H1 (cell line): ENCODE measurements at regions not wholly inside any gene's neighbourhood (a gene's known extent, or its start where the extent isn't known, plus 50 kb on each side); places are given as distances from the start of the nearest gene placed in this dataset.

Source experiments
- CTCF ChIA-PET: fragments of 300-600 bp; sonication (Branson Sonifier 250); formaldehyde crosslinking; loops from one replicate; lab custom pipeline; 2021; ENCODE audit not compliant: partially characterized antibody; lab: Charles Lee
- POLR2A ChIA-PET: fragments of 300-600 bp; sonication (Branson Sonifier 250); formaldehyde crosslinking; loops from one replicate; lab custom pipeline; 2021; ENCODE audit warnings: inconsistent platforms; ENCODE audit not compliant: partially characterized antibody; lab: Charles Lee
- DNase-seq, 2 experiments: peaks; one replicate each; pipeline versions ENCODE4 v3.0.0 to v3.0.0-alpha.2; 2010 to 2022; ENCODE audit warnings: low spot score in 2 of 2, low read depth in 1 of 2, mixed read lengths in 1 of 2
- FAIRE-seq: peaks from 2 replicates; lab custom pipeline; 2011; peaks lifted over from hg19 to GRCh38; lab: Jason Lieb, UNC
- H2AFZ ChIP-seq: 2 replicates; pipeline ENCODE4 v1.8.1; 2012; ENCODE audit warnings: low read length, inconsistent platforms
- H2AK5ac ChIP-seq: 2 replicates; pipeline ENCODE4 v1.6.1; 2013; ENCODE audit warnings: low read depth, low read length
- H2BK120ac ChIP-seq: replicated peaks from 2 replicates; pipeline ENCODE3; 2013; ENCODE audit warnings: low read depth, low read length, inconsistent platforms
- H2BK12ac ChIP-seq: 2 replicates; pipeline ENCODE4 v1.6.1; 2013; ENCODE audit warnings: low read depth, low read length
- H2BK15ac ChIP-seq: 2 replicates; pipeline ENCODE4 v1.6.1; 2013; ENCODE audit warnings: low read length
- H2BK20ac ChIP-seq: 2 replicates; pipeline ENCODE4 v1.6.1; 2013; ENCODE audit warnings: low read length
- H2BK5ac ChIP-seq: 2 replicates; pipeline ENCODE4 v1.6.1; 2013; ENCODE audit warnings: low read depth, low read length
- H3K14ac ChIP-seq: 2 replicates; pipeline ENCODE4 v1.6.1; 2013; ENCODE audit warnings: inconsistent platforms; ENCODE audit not compliant: insufficient read length
- H3K18ac ChIP-seq: 2 replicates; pipeline ENCODE4 v1.6.1; 2013; ENCODE audit warnings: low read length; ENCODE audit errors: extremely low read depth
- H3K23ac ChIP-seq: 2 replicates; pipeline ENCODE4 v1.6.1; 2013; ENCODE audit warnings: inconsistent platforms; ENCODE audit not compliant: insufficient read length
- H3K23me2 ChIP-seq: 2 replicates; pipeline ENCODE4 v1.6.1; 2013; ENCODE audit warnings: low read depth, low read length
- H3K27ac ChIP-seq: 2 replicates; pipeline ENCODE4 v1.6.1; 2011; ENCODE audit warnings: low read depth, low read length, inconsistent platforms
- H3K27me3 ChIP-seq, 4 experiments: replicated peaks in 1 of 4; 1 replicate in 1 of 4; 2 replicates in 3 of 4; pipeline versions ENCODE4 v1.6.1 to v1.8.1; 2011 to 2013; ENCODE audit warnings: low read length in 3 of 4, mild to moderate bottlenecking in 3 of 4, inconsistent platforms in 2 of 4, mixed read lengths in 2 of 4, moderate library complexity in 1 of 4; ENCODE audit not compliant: control insufficient read depth in 3 of 4, insufficient read depth in 3 of 4; ENCODE audit errors: extremely low read depth in 1 of 4
- H3K36me3 ChIP-seq, 4 experiments: 2 replicates each; pipeline versions ENCODE4 v1.6.1 to v1.8.1; 2011 to 2013; ENCODE audit warnings: mild to moderate bottlenecking in 4 of 4, low read length in 3 of 4, moderate library complexity in 2 of 4, control low read depth in 1 of 4, inconsistent platforms in 1 of 4; ENCODE audit not compliant: insufficient read depth in 4 of 4, control insufficient read depth in 2 of 4
- H3K4ac ChIP-seq: replicated peaks from 2 replicates; pipeline ENCODE3; 2013; ENCODE audit warnings: low read length, low read depth, mixed read lengths, inconsistent platforms; ENCODE audit not compliant: insufficient read length
- H3K4me1 ChIP-seq, 4 experiments: replicated peaks in 1 of 4; 1 replicate in 1 of 4; 2 replicates in 3 of 4; pipeline versions ENCODE4 v1.6.1 to v1.8.1; 2011 to 2013; ENCODE audit warnings: low read length in 3 of 4, inconsistent platforms in 2 of 4, mixed read lengths in 1 of 4; ENCODE audit not compliant: insufficient read depth in 4 of 4, control insufficient read depth in 3 of 4
- H3K4me2 ChIP-seq, 2 experiments: 2 replicates each; pipeline versions ENCODE4 v1.6.1 to v1.8.1; 2011 to 2013; ENCODE audit warnings: low read depth in 2 of 2, low read length in 2 of 2, control low read depth in 1 of 2, inconsistent platforms in 1 of 2, mild to moderate bottlenecking in 1 of 2; ENCODE audit not compliant: insufficient read depth in 1 of 2
- H3K4me3 ChIP-seq, 4 experiments: fragments of 200-600, 300-600 bp in 1 of 4; sonication (generic), shearing (Covaris generic), sonication (Bioruptor Twin) in 1 of 4; 2 replicates each; pipeline versions ENCODE4 v1.5.1 to v1.8.1; 2011 to 2016; ENCODE audit warnings: low read length in 4 of 4, low read depth in 3 of 4, control low read depth in 2 of 4, inconsistent platforms in 2 of 4, mild to moderate bottlenecking in 2 of 4, mixed read lengths in 1 of 4, moderate library complexity in 1 of 4; ENCODE audit not compliant: insufficient read depth in 2 of 4; ENCODE audit errors: extremely low read depth in 1 of 4
- H3K56ac ChIP-seq: replicated peaks from 2 replicates; pipeline ENCODE3; 2013; ENCODE audit warnings: low read depth, mild to moderate bottlenecking, mixed read lengths, low read length, inconsistent platforms; ENCODE audit not compliant: insufficient read length
- H3K79me1 ChIP-seq: 2 replicates; pipeline ENCODE4 v1.6.1; 2013; ENCODE audit warnings: low read depth, low read length, control low read depth
- H3K79me2 ChIP-seq, 2 experiments: 2 replicates each; pipeline versions ENCODE4 v1.6.1 to v1.8.1; 2012 to 2013; ENCODE audit warnings: low read length in 2 of 2, mild to moderate bottlenecking in 2 of 2, inconsistent platforms in 1 of 2; ENCODE audit not compliant: insufficient read depth in 2 of 2, control insufficient read depth in 1 of 2
- H3K9ac ChIP-seq, 4 experiments: replicated peaks in 1 of 4; 1 replicate in 1 of 4; 2 replicates in 3 of 4; pipeline versions ENCODE4 v1.6.1 to v1.8.1; 2011 to 2013; ENCODE audit warnings: low read depth in 3 of 4, low read length in 3 of 4, control low read depth in 2 of 4, mild to moderate bottlenecking in 2 of 4, moderate library complexity in 2 of 4, inconsistent platforms in 1 of 4; ENCODE audit errors: extremely low read depth in 1 of 4
- H3K9me3 ChIP-seq, 2 experiments: 2 replicates each; pipeline versions ENCODE4 v1.6.1 to v1.8.1; 2012 to 2013; ENCODE audit warnings: mild to moderate bottlenecking in 2 of 2, moderate library complexity in 2 of 2, control low read depth in 1 of 2, inconsistent platforms in 1 of 2, low read depth in 1 of 2, low read length in 1 of 2, mixed read lengths in 1 of 2; ENCODE audit not compliant: insufficient read depth in 2 of 2
- H4K20me1 ChIP-seq, 2 experiments: replicated peaks in 1 of 2; 2 replicates each; pipeline versions ENCODE3 to v1.8.1; 2011 to 2013; ENCODE audit warnings: inconsistent platforms in 2 of 2, low read length in 2 of 2, mild to moderate bottlenecking in 1 of 2; ENCODE audit not compliant: insufficient read depth in 2 of 2, control insufficient read depth in 1 of 2
- H4K5ac ChIP-seq: 2 replicates; pipeline ENCODE4 v1.6.1; 2013; ENCODE audit warnings: low read length, low read depth, mixed read lengths, inconsistent platforms; ENCODE audit not compliant: insufficient read length
- H4K8ac ChIP-seq: 2 replicates; pipeline ENCODE4 v1.8.0; 2013; ENCODE audit warnings: mild to moderate bottlenecking, moderate library complexity, low read length, inconsistent platforms; ENCODE audit not compliant: insufficient read depth; ENCODE audit errors: extremely low read depth
- H4K91ac ChIP-seq: replicated peaks from 2 replicates; pipeline ENCODE3; 2013; ENCODE audit warnings: low read length, mixed read lengths, inconsistent platforms; ENCODE audit not compliant: insufficient read length
- BACH1 ChIP-seq: IDR thresholded peaks from 2 replicates; pipeline ENCODE4 v1.6.1; 2012; ENCODE audit warnings: low read length, improper control_type of control experiment
- BCL11A ChIP-seq, 2 experiments: IDR thresholded peaks; one replicate each; pipeline ENCODE4 v1.6.1; 2011; ENCODE audit warnings: low read depth in 2 of 2, low read length in 2 of 2, mild to moderate bottlenecking in 2 of 2
- CBX8 ChIP-seq: fragments of 300-800, 300-1000 bp; sonication (generic); IDR thresholded peaks from 2 replicates; pipeline ENCODE4 v1.7.1; 2016; ENCODE audit warnings: low read depth, low read length, borderline replicate concordance
- EP300 ChIP-seq, 2 experiments: IDR thresholded peaks; 1 replicate in 1 of 2; 2 replicates in 1 of 2; pipeline ENCODE4 v1.6.1; 2011 to 2012; ENCODE audit warnings: low read depth in 2 of 2, low read length in 2 of 2, mild to moderate bottlenecking in 2 of 2, borderline replicate concordance in 1 of 2, inconsistent platforms in 1 of 2, moderate library complexity in 1 of 2
- GTF2F1 ChIP-seq: IDR thresholded peaks from 2 replicates; pipeline ENCODE4 v1.6.1; 2012; ENCODE audit warnings: low read depth, low read length, improper control_type of control experiment, borderline replicate concordance
- KDM4A ChIP-seq: IDR thresholded peaks from one replicate; pipeline ENCODE4 v1.7.1; 2012; ENCODE audit warnings: low read depth, mild to moderate bottlenecking, moderate library complexity, low read length, inconsistent platforms; ENCODE audit not compliant: severe bottlenecking
- NRF1 ChIP-seq: IDR thresholded peaks from 2 replicates; pipeline ENCODE4 v1.6.1; 2011; ENCODE audit warnings: mild to moderate bottlenecking, low read depth, low read length, improper control_type of control experiment
- RAD21 ChIP-seq, 2 experiments: IDR thresholded peaks in 1 of 2; conservative IDR thresholded peaks in 1 of 2; 2 replicates each; pipeline ENCODE4 v1.6.1; 2011; ENCODE audit warnings: low read depth in 2 of 2, low read length in 2 of 2, improper control_type of control experiment in 1 of 2, inconsistent platforms in 1 of 2, mild to moderate bottlenecking in 1 of 2, moderate library complexity in 1 of 2
- RXRA ChIP-seq: IDR thresholded peaks from 2 replicates; pipeline ENCODE4 v1.6.1; 2011; ENCODE audit warnings: low read depth, mild to moderate bottlenecking, low read length, moderate library complexity; ENCODE audit not compliant: insufficient read depth
- SP2 ChIP-seq: IDR thresholded peaks from 2 replicates; pipeline ENCODE4 v1.6.1; 2012; ENCODE audit warnings: mild to moderate bottlenecking, low read length, inconsistent platforms
- SRF ChIP-seq: IDR thresholded peaks from 2 replicates; pipeline ENCODE4 v1.6.1; 2011; ENCODE audit warnings: mild to moderate bottlenecking, low read depth, low read length, moderate library complexity
- YY1 ChIP-seq: IDR thresholded peaks from 2 replicates; pipeline ENCODE4 v1.6.1; 2011; ENCODE audit warnings: low read depth, mild to moderate bottlenecking, low read length
- ZNF274 ChIP-seq: IDR thresholded peaks from 2 replicates; pipeline ENCODE4 v1.7.0; 2012; ENCODE audit warnings: low read length, borderline replicate concordance; ENCODE audit errors: extremely low read depth
- WGBS, 2 experiments: shearing (Covaris generic) in 1 of 2; methylation state at CpG; one replicate each; pipeline versions ENCODE4 v1.1.6 to v1.1.7; 2013 to 2015; ENCODE audit warnings: low lambda C conversion rate in 2 of 2, mixed read lengths in 2 of 2, inconsistent platforms in 1 of 2, low coverage in 1 of 2, missing lambda C conversion rate in 1 of 2; ENCODE audit not compliant: insufficient replicate concordance in 2 of 2, insufficient coverage in 1 of 2, insufficient read length in 1 of 2; ENCODE audit errors: extremely low coverage in 1 of 2, missing lambda C conversion rate in 1 of 2; 5-methylcytosine and 5-hydroxymethylcytosine counted together

DNA sequence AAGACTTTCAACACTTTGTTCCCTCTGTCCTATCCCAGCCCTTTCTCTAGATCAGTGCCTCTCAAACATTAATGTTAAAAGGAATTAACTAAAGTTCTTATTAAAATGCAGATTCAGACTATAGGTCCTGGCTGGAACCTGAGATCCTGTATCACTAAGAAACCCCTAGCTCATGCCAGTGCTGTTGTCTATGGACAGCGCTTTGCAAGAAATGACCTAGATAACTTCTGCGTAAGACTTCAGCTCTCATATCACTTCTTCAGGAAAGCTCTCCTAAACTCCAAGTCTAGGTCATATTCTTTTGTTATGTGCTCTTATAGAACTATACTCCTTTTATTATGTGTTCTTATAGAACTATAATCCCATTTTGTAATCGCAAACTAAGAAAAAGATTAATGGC, 67.8 kb upstream of the CDIN1 start:
- 92% methylated on average over 3 of the region's 3 CpGs; no CpG with 5 or more reads in 1 of the 2 experiments for WGBS, 2 experiments

More for the DNA sequence above, 67.8 kb upstream of the CDIN1 start:
- Histone ChIP-seq H2BK12ac (no peak overlapping the region), H4K91ac (no peak overlapping the region), H3K9me3 (no peaks in the 10 kb centered on the region), H3K36me3 (no peaks in the 10 kb centered on the region), H3K4ac (no peak overlapping the region), H3K27ac (no peak overlapping the region), H3K56ac (no peak overlapping the region), H3K4me2 (no peak overlapping the region), H3K9ac (no peak overlapping the region), H3K4me3 (no peak overlapping the region), H3K23me2 (no peaks in the 10 kb centered on the region), H4K5ac (no peak overlapping the region), H3K27me3 (no peaks in the 10 kb centered on the region), H3K4me1 (no peaks in the 10 kb centered on the region), H3K18ac (no peak overlapping the region), H2BK120ac (no peak overlapping the region), H2BK5ac (no peak overlapping the region), H2AK5ac (no peak overlapping the region), H3K79me2 (no peaks in the 10 kb centered on the region), H2BK15ac (no peak overlapping the region), H3K79me1 (no peaks in the 10 kb centered on the region), H3K23ac (no peak overlapping the region), H4K8ac (no peak overlapping the region), H2BK20ac (no peak overlapping the region), H3K14ac (no peak overlapping the region), H4K20me1 (no peaks in the 10 kb centered on the region), H2AFZ (no peak overlapping the region)
- CTCF ChIA-PET: interaction anchor here (0.6 to 1.6 kb wide), 2 partner anchors 11 to 344 kb away, joined by 3 to 7 read pairs; no protein-coding TSS in a partner anchor
- POLR2A ChIA-PET: no interaction called here
- no peak for DNase-seq
- no peak for FAIRE-seq
- TF ChIP-seq SP2 (no peak), BCL11A (IDR thresholded peaks at IDR 0.05; ENCODE audit: low read depth in 2 of 2, low read length in 2 of 2) (no peak), EP300 (IDR thresholded peaks at IDR 0.05; ENCODE audit: borderline replicate concordance in 1 of 2, low read depth in 2 of 2, low read length in 2 of 2) (no peak), ZNF274 (no peak), CBX8 (no peak), NRF1 (no peak), BACH1 (no peak), RAD21 (IDR thresholded peaks at IDR 0.05 in 1 of 2, conservative IDR thresholded peaks at IDR 0.05 in 1 of 2; ENCODE audit: low read depth in 2 of 2, low read length in 2 of 2) (no peak), SRF (no peak), RXRA (no peak), KDM4A (no peak), YY1 (no peak), GTF2F1 (no peak)
